ENCODE measurements at regions not wholly inside any gene's neighbourhood (a gene's known extent, or its start where the extent isn't known, plus 50 kb on each side); places are given as distances from the start of the nearest gene placed in this dataset.

DNA sequence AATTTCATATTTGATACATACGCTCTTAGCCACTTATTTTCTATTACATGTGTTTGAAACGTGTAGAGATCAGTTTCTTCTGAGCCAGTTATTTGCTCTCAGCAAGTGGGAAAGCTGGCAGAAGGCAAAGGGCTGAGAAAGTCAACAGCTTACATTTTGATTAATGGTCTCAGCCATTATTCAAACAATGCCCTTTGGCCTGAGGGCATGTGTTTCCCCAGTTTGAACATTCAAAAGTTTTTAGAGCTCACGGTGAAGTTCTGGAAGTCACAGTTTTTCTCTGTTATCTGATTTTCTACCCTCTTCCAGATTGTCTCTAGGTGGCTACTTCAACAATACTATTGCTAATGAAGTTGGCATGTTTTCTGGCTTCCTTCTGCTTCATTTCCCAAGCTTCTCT lies 591.8 kb upstream of the CPEB2 start:
- no peaks in the 10 kb centered on the region for H3K79me1 ChIP-seq (ENCODE audit: low read depth, low read length)
- TF ChIP-seq RAD21 (IDR thresholded peaks at IDR 0.05 in 1 of 2, conservative IDR thresholded peaks at IDR 0.05 in 1 of 2; ENCODE audit: low read depth in 2 of 2, low read length in 2 of 2) (no peak), CHD2 (IDR thresholded peaks at IDR 0.05; ENCODE audit: low read length) (no peak), RXRA (IDR thresholded peaks at IDR 0.05; ENCODE audit: insufficient read depth, low read depth, low read length) (no peak), RBBP5 (IDR thresholded peaks at IDR 0.05; ENCODE audit: borderline replicate concordance, low read depth, low read length) (no peak), CTBP2 (IDR thresholded peaks at IDR 0.05; ENCODE audit: borderline replicate concordance, insufficient read depth, insufficient read length, low read length) (no peak), EGR1 (IDR thresholded peaks at IDR 0.05; ENCODE audit: borderline replicate concordance, low read depth, low read length) (no peak), SP4 (IDR thresholded peaks at IDR 0.05; ENCODE audit: low read length) (no peak), TBP (IDR thresholded peaks at IDR 0.05; ENCODE audit: low read depth, low read length) (no peak), CREB1 (IDR thresholded peaks at IDR 0.05) (no peak), SIX5 (IDR thresholded peaks at IDR 0.05; ENCODE audit: low read depth, low read length) (no peak), CEBPB (IDR thresholded peaks at IDR 0.05; ENCODE audit: low read depth, low read length) (no peak), PHF8 (conservative IDR thresholded peaks at IDR 0.05; ENCODE audit: low read depth, low read length) (no peak), RNF2 (IDR thresholded peaks at IDR 0.05; ENCODE audit: borderline replicate concordance, low read depth, low read length, missing control alignments, poor library complexity, severe bottlenecking) (no peak)
- TF ChIP-seq, protein P1, sequence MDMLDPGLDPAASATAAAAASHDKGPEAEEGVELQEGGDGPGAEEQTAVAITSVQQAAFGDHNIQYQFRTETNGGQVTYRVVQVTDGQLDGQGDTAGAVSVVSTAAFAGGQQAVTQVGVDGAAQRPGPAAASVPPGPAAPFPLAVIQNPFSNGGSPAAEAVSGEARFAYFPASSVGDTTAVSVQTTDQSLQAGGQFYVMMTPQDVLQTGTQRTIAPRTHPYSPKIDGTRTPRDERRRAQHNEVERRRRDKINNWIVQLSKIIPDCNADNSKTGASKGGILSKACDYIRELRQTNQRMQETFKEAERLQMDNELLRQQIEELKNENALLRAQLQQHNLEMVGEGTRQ (IDR thresholded peaks at IDR 0.05; ENCODE audit: low read length): no peak

More for the DNA sequence above, 591.8 kb upstream of the CPEB2 start:
- Histone ChIP-seq H2BK12ac (ENCODE audit: low read depth, low read length) (no peak overlapping the region), H4K91ac (replicated peaks; ENCODE audit: insufficient read length, low read length) (no peak overlapping the region), H3K79me2 (ENCODE audit: control insufficient read depth in 1 of 2, insufficient read depth in 2 of 2, low read length in 2 of 2) (no peaks in the 10 kb centered on the region), H3K4ac (replicated peaks; ENCODE audit: insufficient read length, low read depth, low read length) (no peak overlapping the region), H2BK15ac (ENCODE audit: low read length) (no peak overlapping the region), H2AK5ac (ENCODE audit: low read depth, low read length) (no peak overlapping the region), H3K9me3 (ENCODE audit: insufficient read depth in 2 of 2, low read depth in 1 of 2, low read length in 1 of 2) (no peaks in the 10 kb centered on the region), H2AFZ (ENCODE audit: low read length) (no peak overlapping the region), H3K36me3 (ENCODE audit: control insufficient read depth in 2 of 4, insufficient read depth in 4 of 4, low read length in 3 of 4) (no peaks in the 10 kb centered on the region), H3K4me1 (replicated peaks in 1 of 4; ENCODE audit: control insufficient read depth in 3 of 4, insufficient read depth in 4 of 4, low read length in 3 of 4) (peaks cover 0 to 3% (median 0%) of the 10 kb centered on the region in 4 experiments; a peak in 2 of 7 replicates), H4K20me1 (replicated peaks in 1 of 2; ENCODE audit: control insufficient read depth in 1 of 2, insufficient read depth in 2 of 2, low read length in 2 of 2) (no peaks in the 10 kb centered on the region), H4K5ac (ENCODE audit: insufficient read length, low read depth, low read length) (no peak overlapping the region), H3K23me2 (ENCODE audit: low read depth, low read length) (no peaks in the 10 kb centered on the region), H3K4me3 (ENCODE audit: extremely low read depth in 1 of 4, insufficient read depth in 2 of 4, low read depth in 3 of 4, low read length in 4 of 4) (no peak overlapping the region), H3K9ac (replicated peaks in 1 of 4; ENCODE audit: extremely low read depth in 1 of 4, low read depth in 3 of 4, low read length in 3 of 4) (no peak overlapping the region), H3K18ac (ENCODE audit: extremely low read depth, low read length) (no peak overlapping the region), H3K27me3 (replicated peaks in 1 of 4; ENCODE audit: control insufficient read depth in 3 of 4, extremely low read depth in 1 of 4, insufficient read depth in 3 of 4, low read length in 3 of 4) (no peaks in the 10 kb centered on the region), H3K14ac (ENCODE audit: insufficient read length) (no peak overlapping the region), H2BK5ac (ENCODE audit: low read depth, low read length) (no peak overlapping the region), H3K23ac (ENCODE audit: insufficient read length) (no peak overlapping the region), H4K8ac (ENCODE audit: extremely low read depth, insufficient read depth, low read length) (no peak overlapping the region), H3K4me2 (ENCODE audit: insufficient read depth in 1 of 2, low read depth in 2 of 2, low read length in 2 of 2) (no peak overlapping the region), H2BK20ac (ENCODE audit: low read length) (no peak overlapping the region), H2BK120ac (replicated peaks; ENCODE audit: low read depth, low read length) (no peak overlapping the region), H3K27ac (ENCODE audit: low read depth, low read length) (no peak overlapping the region), H3K56ac (replicated peaks; ENCODE audit: insufficient read length, low read depth, low read length) (no peak overlapping the region)
- FAIRE-seq (no peak), DNase-seq (ENCODE audit: low read depth in 1 of 2, low spot score in 2 of 2) (no peak)
- ChIA-PET POLR2A (ENCODE audit: partially characterized antibody) (interaction anchor here (0.7 kb wide), 1 partner anchor 14 kb away, joined by 3 read pairs; no protein-coding TSS in a partner anchor), CTCF (ENCODE audit: partially characterized antibody) (interaction anchor here (1.1 kb wide), 1 partner anchor 35 kb away, joined by 3 read pairs; no protein-coding TSS in a partner anchor)
- 79% methylated on average over 3 of the region's 3 CpGs; no CpG with 5 or more reads in 1 of the 2 experiments for WGBS, 2 experiments (ENCODE audit: extremely low coverage in 1 of 2, insufficient coverage in 1 of 2, insufficient read length in 1 of 2, insufficient replicate concordance in 2 of 2, low coverage in 1 of 2, low lambda C conversion rate in 2 of 2, missing lambda C conversion rate in 1 of 2)

Measured in H1 (cell line).